A673 (cell line): ENCODE measurements at regions not wholly inside any gene's neighbourhood (a gene's known extent, or its start where the extent isn't known, plus 50 kb on each side); places are given as distances from the start of the nearest gene placed in this dataset.

Experiments
- BruUV-seq: library from RNA; stranded (reverse); fragments of 400-500 nt; replicated peaks from 2 replicates; lab custom pipeline; 2021; lab: Mats Ljungman, UMichigan
- CTCF ChIA-PET: fragments of 300-600 bp; sonication (Branson Sonifier 250); formaldehyde crosslinking; loops from one replicate; lab custom pipeline; 2022; ENCODE audit warnings: antibody characterized with exemption; lab: Charles Lee
- POLR2A ChIA-PET: fragments of 300-600 bp; sonication (Branson Sonifier 250); formaldehyde crosslinking; loops from one replicate; lab custom pipeline; 2022; ENCODE audit warnings: antibody characterized with exemption; ENCODE audit not compliant: low non-redundant PET; lab: Charles Lee
- DNase-seq: peaks from one replicate; pipeline ENCODE4 v3.0.0-alpha.2; 2015; ENCODE audit warnings: low spot score
- H3K27ac ChIP-seq: fragments of 200-600 bp; sonication (generic); 2 replicates; pipeline ENCODE4 v1.5.1; 2016; ENCODE audit warnings: mixed run types, low read depth, mild to moderate bottlenecking, mixed read lengths, antibody characterized with exemption, low read length; ENCODE audit not compliant: poor library complexity, severe bottlenecking
- H3K27me3 ChIP-seq: fragments of 200-600 bp; sonication (generic); replicated peaks from 2 replicates; pipeline ENCODE4 v1.6.1; 2017; ENCODE audit warnings: mixed run types, low read depth, mild to moderate bottlenecking, mixed read lengths, antibody characterized with exemption, low read length; ENCODE audit not compliant: insufficient read depth, poor library complexity
- H3K36me3 ChIP-seq: fragments of 200-600 bp; sonication (generic); 2 replicates; pipeline ENCODE4 v1.6.1; 2016; ENCODE audit warnings: mixed run types, mild to moderate bottlenecking, mixed read lengths, antibody characterized with exemption, low read length; ENCODE audit not compliant: insufficient read depth, poor library complexity, severe bottlenecking
- H3K4me1 ChIP-seq: fragments of 200-600 bp; sonication (generic); 2 replicates; pipeline ENCODE4 v1.6.1; 2017; ENCODE audit warnings: mixed run types, mild to moderate bottlenecking, mixed read lengths, antibody characterized with exemption, low read length; ENCODE audit not compliant: insufficient read depth, poor library complexity, severe bottlenecking
- H3K4me3 ChIP-seq: fragments of 200-600 bp; sonication (generic); 2 replicates; pipeline ENCODE4 v1.5.1; 2016; ENCODE audit warnings: low read depth, mixed run types, mild to moderate bottlenecking, mixed read lengths, low read length; ENCODE audit not compliant: poor library complexity, severe bottlenecking
- H3K9me3 ChIP-seq: fragments of 200-600 bp; sonication (generic); 2 replicates; pipeline ENCODE4 v1.6.1; 2016; ENCODE audit warnings: mixed run types, low read depth, mild to moderate bottlenecking, mixed read lengths, antibody characterized with exemption, low read length; ENCODE audit not compliant: poor library complexity, severe bottlenecking
- EZH2 ChIP-seq: fragments of 200-600 bp; sonication (generic); IDR thresholded peaks from 2 replicates; pipeline ENCODE4 v1.6.1; 2017; ENCODE audit warnings: borderline replicate concordance, low read depth, mild to moderate bottlenecking, mixed read lengths, antibody characterized with exemption, low read length; ENCODE audit not compliant: poor library complexity, severe bottlenecking
- intact Hi-C: fragments of 100-400 bp; cut with micrococcal nuclease; formaldehyde crosslinking; loops from one replicate; pipeline ENCODE4 v1.10.0; 2022; ENCODE audit not compliant: unreplicated experiment
- TF ChIP-seq, protein P1 (sequence below): fragments of 300-800, 200-600 bp; sonication (generic); conservative IDR thresholded peaks from 2 replicates; pipeline ENCODE4 v1.5.1; 2017; ENCODE audit warnings: low read depth, mild to moderate bottlenecking, antibody characterized with exemption, low read length, moderate library complexity, mixed read lengths

GRCh38 chrX:139290310-139290709 lies 240.2 kb upstream of the F9 start:
- Histone ChIP-seq H3K4me3 (no peak overlapping the region), H3K27me3 (no peaks in the 10 kb centered on the region), H3K4me1 (no peaks in the 10 kb centered on the region), H3K9me3 (no peaks in the 10 kb centered on the region), H3K36me3 (no peaks in the 10 kb centered on the region), H3K27ac (no peak overlapping the region)
- no peak for DNase-seq
- CTCF ChIA-PET, result no interaction called here
- intact Hi-C loops, result no loop called here
- TF ChIP-seq EZH2, result no peak
- TF ChIP-seq, protein P1, sequence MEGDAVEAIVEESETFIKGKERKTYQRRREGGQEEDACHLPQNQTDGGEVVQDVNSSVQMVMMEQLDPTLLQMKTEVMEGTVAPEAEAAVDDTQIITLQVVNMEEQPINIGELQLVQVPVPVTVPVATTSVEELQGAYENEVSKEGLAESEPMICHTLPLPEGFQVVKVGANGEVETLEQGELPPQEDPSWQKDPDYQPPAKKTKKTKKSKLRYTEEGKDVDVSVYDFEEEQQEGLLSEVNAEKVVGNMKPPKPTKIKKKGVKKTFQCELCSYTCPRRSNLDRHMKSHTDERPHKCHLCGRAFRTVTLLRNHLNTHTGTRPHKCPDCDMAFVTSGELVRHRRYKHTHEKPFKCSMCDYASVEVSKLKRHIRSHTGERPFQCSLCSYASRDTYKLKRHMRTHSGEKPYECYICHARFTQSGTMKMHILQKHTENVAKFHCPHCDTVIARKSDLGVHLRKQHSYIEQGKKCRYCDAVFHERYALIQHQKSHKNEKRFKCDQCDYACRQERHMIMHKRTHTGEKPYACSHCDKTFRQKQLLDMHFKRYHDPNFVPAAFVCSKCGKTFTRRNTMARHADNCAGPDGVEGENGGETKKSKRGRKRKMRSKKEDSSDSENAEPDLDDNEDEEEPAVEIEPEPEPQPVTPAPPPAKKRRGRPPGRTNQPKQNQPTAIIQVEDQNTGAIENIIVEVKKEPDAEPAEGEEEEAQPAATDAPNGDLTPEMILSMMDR, result no peak
- no TSS peak for BruUV-seq
- POLR2A ChIA-PET, result no interaction called here

DNA sequence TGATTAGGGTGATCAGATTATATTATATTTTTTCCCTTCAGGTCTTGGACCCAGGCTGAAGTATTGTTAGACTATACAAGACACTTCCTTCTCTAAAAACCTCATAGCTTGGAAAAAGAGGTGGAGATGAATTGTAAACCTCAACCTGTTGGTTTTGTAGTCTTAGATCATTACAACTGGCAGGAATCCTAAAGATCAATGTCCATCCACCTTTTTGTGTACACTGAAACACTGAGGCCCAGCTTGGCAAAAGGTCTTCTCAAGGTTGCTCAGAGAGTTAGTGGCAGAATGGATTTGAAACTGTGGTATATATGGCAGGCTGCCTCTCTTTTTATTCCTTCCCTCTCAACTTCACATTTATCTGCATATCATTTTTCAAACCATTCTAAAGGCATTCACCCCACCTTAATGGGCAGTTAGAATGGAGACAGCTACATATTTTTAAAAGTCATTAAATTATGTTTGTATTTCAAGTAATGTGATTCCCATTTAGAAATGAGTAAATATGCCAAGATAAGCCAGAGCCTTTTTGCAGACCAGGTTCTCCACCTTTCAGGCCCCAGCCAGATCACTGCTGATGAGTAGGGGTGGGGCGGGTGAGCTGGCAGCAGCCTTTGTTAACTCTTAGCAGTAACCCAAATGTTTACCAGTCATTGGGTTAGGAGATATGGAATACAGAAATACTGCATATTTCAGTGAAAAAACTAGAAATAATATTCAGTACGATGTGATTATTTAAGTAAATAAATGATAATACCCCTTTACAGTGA lies 243.2 kb upstream of the F9 start:
- no peak for DNase-seq
- H3K9me3 ChIP-seq, result no peaks in the 10 kb centered on the region
- intact Hi-C loops, result no loop called here
- ChIA-PET CTCF (no interaction called here), POLR2A (no interaction called here)
- TF ChIP-seq, protein P1, result no peak
- no peak for TF ChIP-seq EZH2
- BruUV-seq, result no TSS peak
- H3K27ac ChIP-seq, result no peak overlapping the region
- no peaks in the 10 kb centered on the region for H3K27me3 ChIP-seq
- H3K4me3 ChIP-seq, result no peak overlapping the region
- H3K36me3 ChIP-seq, result no peaks in the 10 kb centered on the region
- H3K4me1 ChIP-seq, result no peaks in the 10 kb centered on the region

DNA sequence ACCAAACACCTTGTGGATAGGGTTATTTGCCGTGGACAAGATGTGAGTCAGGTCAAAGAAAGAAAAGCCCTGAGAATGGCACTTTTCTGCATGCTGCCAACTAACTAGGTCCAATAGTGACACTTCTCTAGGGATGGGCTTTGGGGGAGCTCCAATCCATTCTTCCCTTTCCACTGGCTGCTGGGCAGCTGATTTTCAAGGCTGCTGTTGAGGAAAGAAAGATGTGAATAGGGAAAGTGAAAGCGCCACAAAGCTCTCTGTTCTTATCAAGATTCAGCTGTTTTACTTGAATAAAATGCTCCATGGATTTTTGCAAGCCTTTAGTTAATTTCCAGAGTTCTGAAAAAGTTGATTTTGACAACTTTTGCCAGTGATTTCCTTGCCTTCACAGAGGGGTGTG lies 244.2 kb upstream of the F9 start:
- Histone ChIP-seq H3K4me1 (no peaks in the 10 kb centered on the region), H3K27me3 (no peaks in the 10 kb centered on the region), H3K9me3 (no peaks in the 10 kb centered on the region), H3K36me3 (no peaks in the 10 kb centered on the region), H3K4me3 (no peak overlapping the region), H3K27ac (no peak overlapping the region)
- BruUV-seq, result no TSS peak
- ChIA-PET POLR2A (no interaction called here), CTCF (no interaction called here)
- no peak for DNase-seq
- intact Hi-C loops, result no loop called here
- TF ChIP-seq EZH2, result no peak
- TF ChIP-seq, protein P1, result no peak
